ENCODE measurements at regions not wholly inside any gene's neighbourhood (a gene's known extent, or its start where the extent isn't known, plus 50 kb on each side); places are given as distances from the start of the nearest gene placed in this dataset.

DNA sequence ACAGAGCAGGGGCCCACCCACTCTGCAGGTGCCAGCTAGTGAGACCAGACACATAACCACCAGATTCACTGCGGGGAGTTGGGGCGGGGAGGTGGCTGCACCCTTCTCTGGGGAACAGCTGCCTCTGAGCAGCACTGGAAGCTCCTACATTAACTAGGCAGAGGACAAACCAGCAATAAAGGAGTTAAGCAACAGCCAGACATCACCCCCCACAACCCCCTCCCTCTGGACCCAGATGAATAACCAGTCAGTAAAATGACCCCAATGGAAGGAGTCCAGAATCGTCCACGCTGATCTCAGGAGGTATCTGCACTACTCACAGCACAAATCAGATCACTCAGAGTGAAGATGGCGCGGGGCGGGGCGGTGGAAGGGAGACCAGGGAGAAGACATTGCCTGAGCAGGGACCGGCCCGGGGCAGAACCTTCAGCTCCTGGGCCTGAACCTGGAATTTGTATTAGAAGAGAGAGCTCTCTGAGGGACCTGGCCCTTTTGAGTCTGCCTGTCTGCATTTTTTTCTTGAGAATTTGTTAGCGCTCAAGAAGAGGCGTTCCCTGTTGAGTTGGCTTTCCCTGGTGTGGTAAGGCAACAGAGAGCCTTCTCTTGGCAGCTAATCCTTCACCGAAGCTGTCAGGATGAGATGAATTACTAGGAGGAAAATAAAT is 125.5 kb upstream of the NCAM1 start:
- no TSS peak for BruUV-seq (replicated peaks)
- no peaks in the 10 kb centered on the region for H3K4me1 ChIP-seq (ENCODE audit: control insufficient read depth in 1 of 2, insufficient read depth in 2 of 2, low read length in 2 of 2)
- peaks cover 30% of the 10 kb centered on the region for H3K27me3 ChIP-seq (ENCODE audit: insufficient read depth, low read length)
- ATAC-seq (no peak), DNase-seq (ENCODE audit: low read depth, low spot score) (no peak)
- H4K20me1 ChIP-seq (ENCODE audit: insufficient read depth), result no peaks in the 10 kb centered on the region
- H3K9me3 ChIP-seq (ENCODE audit: control insufficient read depth in 1 of 2, insufficient read depth in 1 of 2, low read depth in 1 of 2, low read length in 2 of 2), result no peaks in the 10 kb centered on the region
- no peak overlapping the region for H3K27ac ChIP-seq (ENCODE audit: low read depth, low read length)
- H3K36me3 ChIP-seq (ENCODE audit: control insufficient read depth in 1 of 2, insufficient read depth in 2 of 2, low read length in 2 of 2), result no peaks in the 10 kb centered on the region
- H3K9ac ChIP-seq (ENCODE audit: low read length), result no peak overlapping the region
- no peak overlapping the region for H3K4me2 ChIP-seq (ENCODE audit: low read length)
- no peaks in the 10 kb centered on the region for H3K79me2 ChIP-seq (ENCODE audit: insufficient read depth, low read length)
- POLR2A ChIA-PET, result no interaction called here
- H3K4me3 ChIP-seq (replicated peaks in 1 of 2; ENCODE audit: low read depth in 1 of 2, low read length in 2 of 2), result no peak overlapping the region
- CTCF ChIA-PET, result no interaction called here
- intact Hi-C loops (cut with micrococcal nuclease), result loop anchor here (2.0 kb wide), 1 partner anchor 453 kb away; no protein-coding TSS in a partner anchor
- no peak for TF ChIP-seq POLR2AphosphoS5 (IDR thresholded peaks at IDR 0.05; ENCODE audit: low read depth, low read length)
- no peak for TF ChIP-seq SIN3A (IDR thresholded peaks at IDR 0.05; ENCODE audit: low read depth)
- no peak for TF ChIP-seq EGR1 (IDR thresholded peaks at IDR 0.05; ENCODE audit: low read depth)
- no peak for TF ChIP-seq POLR2A (IDR thresholded peaks at IDR 0.05; ENCODE audit: borderline replicate concordance, extremely low read depth, insufficient read depth, insufficient read length)
- no peaks in the 10 kb centered on the region for H3K9me2 ChIP-seq (ENCODE audit: insufficient read depth)
- RAD21 ChIA-PET (ENCODE audit: low non-redundant PET in 1 of 2, low total read pairs in 2 of 2, uncharacterized antibody in 2 of 2, unreplicated experiment in 2 of 2), result no interaction called here
- no peak overlapping the region for H2AFZ ChIP-seq (ENCODE audit: low read depth, low read length, poor library complexity, severe bottlenecking)

DNA sequence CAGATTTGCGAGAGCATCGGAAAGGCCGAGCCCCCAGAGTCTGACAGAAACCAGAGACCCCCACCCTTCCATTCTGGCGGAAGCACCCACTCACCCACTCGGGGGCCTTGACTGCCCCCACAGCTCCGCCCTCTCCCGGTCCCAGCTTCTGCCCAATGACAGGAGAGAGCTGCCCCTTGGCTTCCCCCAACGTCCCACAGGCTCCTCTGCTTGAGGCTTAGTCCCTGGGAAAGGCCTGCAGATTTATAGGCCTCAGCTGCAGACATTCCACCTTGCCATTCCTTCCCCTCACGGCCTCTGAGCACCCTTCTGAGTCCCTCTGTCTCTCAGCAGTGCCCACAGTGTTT is 125.0 kb upstream of the NCAM1 start:
- Histone ChIP-seq H3K9me2 (ENCODE audit: insufficient read depth) (no peaks in the 10 kb centered on the region), H3K27me3 (ENCODE audit: insufficient read depth, low read length) (peaks cover 30% of the 10 kb centered on the region), H3K4me3 (replicated peaks in 1 of 2; ENCODE audit: low read depth in 1 of 2, low read length in 2 of 2) (no peak overlapping the region), H3K9ac (ENCODE audit: low read length) (no peak overlapping the region), H4K20me1 (ENCODE audit: insufficient read depth) (no peaks in the 10 kb centered on the region), H3K36me3 (ENCODE audit: control insufficient read depth in 1 of 2, insufficient read depth in 2 of 2, low read length in 2 of 2) (no peaks in the 10 kb centered on the region), H3K27ac (ENCODE audit: low read depth, low read length) (no peak overlapping the region), H2AFZ (ENCODE audit: low read depth, low read length, poor library complexity, severe bottlenecking) (no peak overlapping the region), H3K4me2 (ENCODE audit: low read length) (no peak overlapping the region), H3K79me2 (ENCODE audit: insufficient read depth, low read length) (no peaks in the 10 kb centered on the region), H3K9me3 (ENCODE audit: control insufficient read depth in 1 of 2, insufficient read depth in 1 of 2, low read depth in 1 of 2, low read length in 2 of 2) (no peaks in the 10 kb centered on the region), H3K4me1 (ENCODE audit: control insufficient read depth in 1 of 2, insufficient read depth in 2 of 2, low read length in 2 of 2) (no peaks in the 10 kb centered on the region)
- ChIA-PET RAD21 (ENCODE audit: low non-redundant PET in 1 of 2, low total read pairs in 2 of 2, uncharacterized antibody in 2 of 2, unreplicated experiment in 2 of 2) (no interaction called here), POLR2A (no interaction called here), CTCF (no interaction called here)
- intact Hi-C loops (cut with micrococcal nuclease), result loop anchor here (2.0 kb wide), 1 partner anchor 453 kb away; no protein-coding TSS in a partner anchor
- DNase-seq (ENCODE audit: low read depth, low spot score) (no peak), ATAC-seq (no peak)
- BruUV-seq (replicated peaks), result no TSS peak
- no peak for TF ChIP-seq ELF1 (IDR thresholded peaks at IDR 0.05; ENCODE audit: borderline replicate concordance, low read depth)
- TF ChIP-seq JUND (IDR thresholded peaks at IDR 0.05), result no peak
- no peak for TF ChIP-seq POLR2AphosphoS5 (IDR thresholded peaks at IDR 0.05; ENCODE audit: low read depth, low read length)
- TF ChIP-seq, protein P1, sequence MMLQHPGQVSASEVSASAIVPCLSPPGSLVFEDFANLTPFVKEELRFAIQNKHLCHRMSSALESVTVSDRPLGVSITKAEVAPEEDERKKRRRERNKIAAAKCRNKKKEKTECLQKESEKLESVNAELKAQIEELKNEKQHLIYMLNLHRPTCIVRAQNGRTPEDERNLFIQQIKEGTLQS (IDR thresholded peaks at IDR 0.05), result no peak
- no peak for TF ChIP-seq SP1 (IDR thresholded peaks at IDR 0.05; ENCODE audit: low read depth)
- no peak for TF ChIP-seq EZH2phosphoT487 (IDR thresholded peaks at IDR 0.05; ENCODE audit: borderline replicate concordance)
- TF ChIP-seq, protein P2, sequence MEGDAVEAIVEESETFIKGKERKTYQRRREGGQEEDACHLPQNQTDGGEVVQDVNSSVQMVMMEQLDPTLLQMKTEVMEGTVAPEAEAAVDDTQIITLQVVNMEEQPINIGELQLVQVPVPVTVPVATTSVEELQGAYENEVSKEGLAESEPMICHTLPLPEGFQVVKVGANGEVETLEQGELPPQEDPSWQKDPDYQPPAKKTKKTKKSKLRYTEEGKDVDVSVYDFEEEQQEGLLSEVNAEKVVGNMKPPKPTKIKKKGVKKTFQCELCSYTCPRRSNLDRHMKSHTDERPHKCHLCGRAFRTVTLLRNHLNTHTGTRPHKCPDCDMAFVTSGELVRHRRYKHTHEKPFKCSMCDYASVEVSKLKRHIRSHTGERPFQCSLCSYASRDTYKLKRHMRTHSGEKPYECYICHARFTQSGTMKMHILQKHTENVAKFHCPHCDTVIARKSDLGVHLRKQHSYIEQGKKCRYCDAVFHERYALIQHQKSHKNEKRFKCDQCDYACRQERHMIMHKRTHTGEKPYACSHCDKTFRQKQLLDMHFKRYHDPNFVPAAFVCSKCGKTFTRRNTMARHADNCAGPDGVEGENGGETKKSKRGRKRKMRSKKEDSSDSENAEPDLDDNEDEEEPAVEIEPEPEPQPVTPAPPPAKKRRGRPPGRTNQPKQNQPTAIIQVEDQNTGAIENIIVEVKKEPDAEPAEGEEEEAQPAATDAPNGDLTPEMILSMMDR (IDR thresholded peaks at IDR 0.05 in 2 of 3, conservative IDR thresholded peaks at IDR 0.05 in 1 of 3; ENCODE audit: borderline replicate concordance in 1 of 3, insufficient read depth in 1 of 3, low read depth in 2 of 3, low read length in 2 of 3), result no peak
- TF ChIP-seq SIN3A (IDR thresholded peaks at IDR 0.05; ENCODE audit: low read depth), result no peak
- TF ChIP-seq, protein P3, sequence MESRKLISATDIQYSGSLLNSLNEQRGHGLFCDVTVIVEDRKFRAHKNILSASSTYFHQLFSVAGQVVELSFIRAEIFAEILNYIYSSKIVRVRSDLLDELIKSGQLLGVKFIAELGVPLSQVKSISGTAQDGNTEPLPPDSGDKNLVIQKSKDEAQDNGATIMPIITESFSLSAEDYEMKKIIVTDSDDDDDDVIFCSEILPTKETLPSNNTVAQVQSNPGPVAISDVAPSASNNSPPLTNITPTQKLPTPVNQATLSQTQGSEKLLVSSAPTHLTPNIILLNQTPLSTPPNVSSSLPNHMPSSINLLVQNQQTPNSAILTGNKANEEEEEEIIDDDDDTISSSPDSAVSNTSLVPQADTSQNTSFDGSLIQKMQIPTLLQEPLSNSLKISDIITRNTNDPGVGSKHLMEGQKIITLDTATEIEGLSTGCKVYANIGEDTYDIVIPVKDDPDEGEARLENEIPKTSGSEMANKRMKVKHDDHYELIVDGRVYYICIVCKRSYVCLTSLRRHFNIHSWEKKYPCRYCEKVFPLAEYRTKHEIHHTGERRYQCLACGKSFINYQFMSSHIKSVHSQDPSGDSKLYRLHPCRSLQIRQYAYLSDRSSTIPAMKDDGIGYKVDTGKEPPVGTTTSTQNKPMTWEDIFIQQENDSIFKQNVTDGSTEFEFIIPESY (IDR thresholded peaks at IDR 0.05; ENCODE audit: extremely low read depth, insufficient replicate concordance, low read length), result no peak
- no peak for TF ChIP-seq TCF7L2 (IDR thresholded peaks at IDR 0.05; ENCODE audit: borderline replicate concordance, extremely low read depth, insufficient read depth, insufficient read length)
- TF ChIP-seq YY1 (IDR thresholded peaks at IDR 0.05; ENCODE audit: extremely low read depth, insufficient replicate concordance, low read depth, low read length), result no peak
- TF ChIP-seq CBX3 (IDR thresholded peaks at IDR 0.05; ENCODE audit: low read depth), result no peak
- no peak for TF ChIP-seq CEBPB (IDR thresholded peaks at IDR 0.05; ENCODE audit: low read depth)
- no peak for TF ChIP-seq ZNF274 (IDR thresholded peaks at IDR 0.05; ENCODE audit: low read depth, low read length)
- TF ChIP-seq, protein P4, sequence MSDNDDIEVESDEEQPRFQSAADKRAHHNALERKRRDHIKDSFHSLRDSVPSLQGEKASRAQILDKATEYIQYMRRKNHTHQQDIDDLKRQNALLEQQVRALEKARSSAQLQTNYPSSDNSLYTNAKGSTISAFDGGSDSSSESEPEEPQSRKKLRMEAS (IDR thresholded peaks at IDR 0.05), result no peak

Measured in HCT116 (cell line).